Suprapubic skin (tissue), 3 donors: ENCODE measurements at regions not wholly inside any gene's neighbourhood (a gene's known extent, or its start where the extent isn't known, plus 50 kb on each side); places are given as distances from the start of the nearest gene placed in this dataset.

Experiments used
- EP300 ChIP-seq: sonication (generic); formaldehyde crosslinking; IDR thresholded peaks from one replicate; pipeline ENCODE4 v1.6.1; 2017; ENCODE audit warnings: antibody characterized with exemption
- TF ChIP-seq, protein P1 (sequence below), 2 donors: fragments of 200-600 bp in 1 of 2; fragments of 450-650 bp in 1 of 2; sonication (generic) in 1 of 2; IDR thresholded peaks; one replicate each; pipeline ENCODE4 v1.5.1; 2016 to 2019; ENCODE audit warnings: antibody characterized with exemption in 2 of 2, mild to moderate bottlenecking in 1 of 2, moderate library complexity in 1 of 2

DNA sequence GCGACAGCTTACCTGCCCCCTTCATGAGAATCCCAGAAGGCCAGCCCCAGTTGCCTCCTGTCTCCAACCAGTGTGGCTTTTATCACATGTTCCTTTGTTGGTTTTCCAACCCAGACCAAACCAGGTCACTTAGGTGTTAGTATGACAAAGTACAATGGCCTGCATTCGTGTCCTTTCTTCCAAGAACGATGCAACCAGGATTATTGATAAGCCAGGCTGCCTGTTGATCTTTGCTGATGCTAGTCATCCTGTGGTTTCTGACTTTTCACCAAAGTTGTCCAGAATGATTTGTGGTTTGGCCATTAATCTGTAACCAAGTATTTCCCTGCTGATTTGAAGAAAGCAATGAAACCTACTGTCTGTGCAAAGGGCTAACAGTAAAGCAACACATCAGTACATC lies 191.4 kb downstream of the CYLD start:
- TF ChIP-seq, protein P1, sequence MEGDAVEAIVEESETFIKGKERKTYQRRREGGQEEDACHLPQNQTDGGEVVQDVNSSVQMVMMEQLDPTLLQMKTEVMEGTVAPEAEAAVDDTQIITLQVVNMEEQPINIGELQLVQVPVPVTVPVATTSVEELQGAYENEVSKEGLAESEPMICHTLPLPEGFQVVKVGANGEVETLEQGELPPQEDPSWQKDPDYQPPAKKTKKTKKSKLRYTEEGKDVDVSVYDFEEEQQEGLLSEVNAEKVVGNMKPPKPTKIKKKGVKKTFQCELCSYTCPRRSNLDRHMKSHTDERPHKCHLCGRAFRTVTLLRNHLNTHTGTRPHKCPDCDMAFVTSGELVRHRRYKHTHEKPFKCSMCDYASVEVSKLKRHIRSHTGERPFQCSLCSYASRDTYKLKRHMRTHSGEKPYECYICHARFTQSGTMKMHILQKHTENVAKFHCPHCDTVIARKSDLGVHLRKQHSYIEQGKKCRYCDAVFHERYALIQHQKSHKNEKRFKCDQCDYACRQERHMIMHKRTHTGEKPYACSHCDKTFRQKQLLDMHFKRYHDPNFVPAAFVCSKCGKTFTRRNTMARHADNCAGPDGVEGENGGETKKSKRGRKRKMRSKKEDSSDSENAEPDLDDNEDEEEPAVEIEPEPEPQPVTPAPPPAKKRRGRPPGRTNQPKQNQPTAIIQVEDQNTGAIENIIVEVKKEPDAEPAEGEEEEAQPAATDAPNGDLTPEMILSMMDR (IDR thresholded peaks at IDR 0.05): no peak
- TF ChIP-seq EP300: no peak
